H1 (cell line): ENCODE measurements at regions not wholly inside any gene's neighbourhood (a gene's known extent, or its start where the extent isn't known, plus 50 kb on each side); places are given as distances from the start of the nearest gene placed in this dataset.
"Not testable (repeated sequence)": the region's sequence is repeated elsewhere in the genome, so short reads cannot be mapped to it uniquely, and the experiment has no call there.

Source experiments
- CTCF ChIA-PET: fragments of 300-600 bp; sonication (Branson Sonifier 250); formaldehyde crosslinking; loops from one replicate; lab custom pipeline; 2021; ENCODE audit not compliant: partially characterized antibody; lab: Charles Lee
- POLR2A ChIA-PET: fragments of 300-600 bp; sonication (Branson Sonifier 250); formaldehyde crosslinking; loops from one replicate; lab custom pipeline; 2021; ENCODE audit warnings: inconsistent platforms; ENCODE audit not compliant: partially characterized antibody; lab: Charles Lee
- DNase-seq, 2 experiments: peaks; one replicate each; pipeline versions ENCODE4 v3.0.0 to v3.0.0-alpha.2; 2010 to 2022; ENCODE audit warnings: low spot score in 2 of 2, low read depth in 1 of 2, mixed read lengths in 1 of 2
- FAIRE-seq: peaks from 2 replicates; lab custom pipeline; 2011; peaks lifted over from hg19 to GRCh38; lab: Jason Lieb, UNC
- H2AFZ ChIP-seq: 2 replicates; pipeline ENCODE4 v1.8.1; 2012; ENCODE audit warnings: low read length, inconsistent platforms
- H2AK5ac ChIP-seq: 2 replicates; pipeline ENCODE4 v1.6.1; 2013; ENCODE audit warnings: low read depth, low read length
- H2BK120ac ChIP-seq: replicated peaks from 2 replicates; pipeline ENCODE3; 2013; ENCODE audit warnings: low read depth, low read length, inconsistent platforms
- H2BK12ac ChIP-seq: 2 replicates; pipeline ENCODE4 v1.6.1; 2013; ENCODE audit warnings: low read depth, low read length
- H2BK15ac ChIP-seq: 2 replicates; pipeline ENCODE4 v1.6.1; 2013; ENCODE audit warnings: low read length
- H2BK20ac ChIP-seq: 2 replicates; pipeline ENCODE4 v1.6.1; 2013; ENCODE audit warnings: low read length
- H2BK5ac ChIP-seq: 2 replicates; pipeline ENCODE4 v1.6.1; 2013; ENCODE audit warnings: low read depth, low read length
- H3K14ac ChIP-seq: 2 replicates; pipeline ENCODE4 v1.6.1; 2013; ENCODE audit warnings: inconsistent platforms; ENCODE audit not compliant: insufficient read length
- H3K18ac ChIP-seq: 2 replicates; pipeline ENCODE4 v1.6.1; 2013; ENCODE audit warnings: low read length; ENCODE audit errors: extremely low read depth
- H3K23ac ChIP-seq: 2 replicates; pipeline ENCODE4 v1.6.1; 2013; ENCODE audit warnings: inconsistent platforms; ENCODE audit not compliant: insufficient read length
- H3K23me2 ChIP-seq: 2 replicates; pipeline ENCODE4 v1.6.1; 2013; ENCODE audit warnings: low read depth, low read length
- H3K27ac ChIP-seq: 2 replicates; pipeline ENCODE4 v1.6.1; 2011; ENCODE audit warnings: low read depth, low read length, inconsistent platforms
- H3K27me3 ChIP-seq, 4 experiments: replicated peaks in 1 of 4; 1 replicate in 1 of 4; 2 replicates in 3 of 4; pipeline versions ENCODE4 v1.6.1 to v1.8.1; 2011 to 2013; ENCODE audit warnings: low read length in 3 of 4, mild to moderate bottlenecking in 3 of 4, inconsistent platforms in 2 of 4, mixed read lengths in 2 of 4, moderate library complexity in 1 of 4; ENCODE audit not compliant: control insufficient read depth in 3 of 4, insufficient read depth in 3 of 4; ENCODE audit errors: extremely low read depth in 1 of 4
- H3K36me3 ChIP-seq, 4 experiments: 2 replicates each; pipeline versions ENCODE4 v1.6.1 to v1.8.1; 2011 to 2013; ENCODE audit warnings: mild to moderate bottlenecking in 4 of 4, low read length in 3 of 4, moderate library complexity in 2 of 4, control low read depth in 1 of 4, inconsistent platforms in 1 of 4; ENCODE audit not compliant: insufficient read depth in 4 of 4, control insufficient read depth in 2 of 4
- H3K4ac ChIP-seq: replicated peaks from 2 replicates; pipeline ENCODE3; 2013; ENCODE audit warnings: low read length, low read depth, mixed read lengths, inconsistent platforms; ENCODE audit not compliant: insufficient read length
- H3K4me1 ChIP-seq, 4 experiments: replicated peaks in 1 of 4; 1 replicate in 1 of 4; 2 replicates in 3 of 4; pipeline versions ENCODE4 v1.6.1 to v1.8.1; 2011 to 2013; ENCODE audit warnings: low read length in 3 of 4, inconsistent platforms in 2 of 4, mixed read lengths in 1 of 4; ENCODE audit not compliant: insufficient read depth in 4 of 4, control insufficient read depth in 3 of 4
- H3K4me2 ChIP-seq, 2 experiments: 2 replicates each; pipeline versions ENCODE4 v1.6.1 to v1.8.1; 2011 to 2013; ENCODE audit warnings: low read depth in 2 of 2, low read length in 2 of 2, control low read depth in 1 of 2, inconsistent platforms in 1 of 2, mild to moderate bottlenecking in 1 of 2; ENCODE audit not compliant: insufficient read depth in 1 of 2
- H3K4me3 ChIP-seq, 4 experiments: fragments of 200-600, 300-600 bp in 1 of 4; sonication (generic), shearing (Covaris generic), sonication (Bioruptor Twin) in 1 of 4; 2 replicates each; pipeline versions ENCODE4 v1.5.1 to v1.8.1; 2011 to 2016; ENCODE audit warnings: low read length in 4 of 4, low read depth in 3 of 4, control low read depth in 2 of 4, inconsistent platforms in 2 of 4, mild to moderate bottlenecking in 2 of 4, mixed read lengths in 1 of 4, moderate library complexity in 1 of 4; ENCODE audit not compliant: insufficient read depth in 2 of 4; ENCODE audit errors: extremely low read depth in 1 of 4
- H3K56ac ChIP-seq: replicated peaks from 2 replicates; pipeline ENCODE3; 2013; ENCODE audit warnings: low read depth, mild to moderate bottlenecking, mixed read lengths, low read length, inconsistent platforms; ENCODE audit not compliant: insufficient read length
- H3K79me1 ChIP-seq: 2 replicates; pipeline ENCODE4 v1.6.1; 2013; ENCODE audit warnings: low read depth, low read length, control low read depth
- H3K79me2 ChIP-seq, 2 experiments: 2 replicates each; pipeline versions ENCODE4 v1.6.1 to v1.8.1; 2012 to 2013; ENCODE audit warnings: low read length in 2 of 2, mild to moderate bottlenecking in 2 of 2, inconsistent platforms in 1 of 2; ENCODE audit not compliant: insufficient read depth in 2 of 2, control insufficient read depth in 1 of 2
- H3K9ac ChIP-seq, 4 experiments: replicated peaks in 1 of 4; 1 replicate in 1 of 4; 2 replicates in 3 of 4; pipeline versions ENCODE4 v1.6.1 to v1.8.1; 2011 to 2013; ENCODE audit warnings: low read depth in 3 of 4, low read length in 3 of 4, control low read depth in 2 of 4, mild to moderate bottlenecking in 2 of 4, moderate library complexity in 2 of 4, inconsistent platforms in 1 of 4; ENCODE audit errors: extremely low read depth in 1 of 4
- H3K9me3 ChIP-seq, 2 experiments: 2 replicates each; pipeline versions ENCODE4 v1.6.1 to v1.8.1; 2012 to 2013; ENCODE audit warnings: mild to moderate bottlenecking in 2 of 2, moderate library complexity in 2 of 2, control low read depth in 1 of 2, inconsistent platforms in 1 of 2, low read depth in 1 of 2, low read length in 1 of 2, mixed read lengths in 1 of 2; ENCODE audit not compliant: insufficient read depth in 2 of 2
- H4K20me1 ChIP-seq, 2 experiments: replicated peaks in 1 of 2; 2 replicates each; pipeline versions ENCODE3 to v1.8.1; 2011 to 2013; ENCODE audit warnings: inconsistent platforms in 2 of 2, low read length in 2 of 2, mild to moderate bottlenecking in 1 of 2; ENCODE audit not compliant: insufficient read depth in 2 of 2, control insufficient read depth in 1 of 2
- H4K5ac ChIP-seq: 2 replicates; pipeline ENCODE4 v1.6.1; 2013; ENCODE audit warnings: low read length, low read depth, mixed read lengths, inconsistent platforms; ENCODE audit not compliant: insufficient read length
- H4K8ac ChIP-seq: 2 replicates; pipeline ENCODE4 v1.8.0; 2013; ENCODE audit warnings: mild to moderate bottlenecking, moderate library complexity, low read length, inconsistent platforms; ENCODE audit not compliant: insufficient read depth; ENCODE audit errors: extremely low read depth
- H4K91ac ChIP-seq: replicated peaks from 2 replicates; pipeline ENCODE3; 2013; ENCODE audit warnings: low read length, mixed read lengths, inconsistent platforms; ENCODE audit not compliant: insufficient read length
- WGBS, 2 experiments: shearing (Covaris generic) in 1 of 2; methylation state at CpG; one replicate each; pipeline versions ENCODE4 v1.1.6 to v1.1.7; 2013 to 2015; ENCODE audit warnings: low lambda C conversion rate in 2 of 2, mixed read lengths in 2 of 2, inconsistent platforms in 1 of 2, low coverage in 1 of 2, missing lambda C conversion rate in 1 of 2; ENCODE audit not compliant: insufficient replicate concordance in 2 of 2, insufficient coverage in 1 of 2, insufficient read length in 1 of 2; ENCODE audit errors: extremely low coverage in 1 of 2, missing lambda C conversion rate in 1 of 2; 5-methylcytosine and 5-hydroxymethylcytosine counted together

DNA sequence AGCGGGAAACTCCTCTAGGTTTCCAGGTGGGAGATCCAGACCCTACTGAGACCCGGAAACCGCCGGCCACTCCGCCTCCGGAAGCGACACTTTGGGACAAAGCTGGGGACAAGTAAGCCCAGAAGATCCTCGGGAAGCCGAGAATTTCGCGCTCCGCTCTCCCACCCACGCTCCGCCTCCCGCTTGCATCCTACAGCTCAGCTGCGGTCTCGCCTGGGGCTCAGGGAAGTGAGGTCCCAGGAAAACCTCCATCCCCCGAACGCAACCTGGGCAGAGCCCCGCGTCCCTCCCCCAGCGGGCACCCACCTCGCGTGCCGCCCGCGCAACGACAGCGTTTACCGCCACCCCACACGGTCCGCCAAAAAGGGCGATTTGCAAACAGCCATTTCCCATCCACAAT lies 4054.7 kb upstream of the TPTE start:
- H3K4me3 ChIP-seq, H3K4ac ChIP-seq, H2BK12ac ChIP-seq, H3K56ac ChIP-seq, H3K14ac ChIP-seq, H4K8ac ChIP-seq, FAIRE-seq, H3K79me1 ChIP-seq, H3K23me2 ChIP-seq, H4K5ac ChIP-seq, H3K79me2 ChIP-seq, H3K4me2 ChIP-seq, H4K20me1 ChIP-seq, H3K27me3 ChIP-seq, H4K91ac ChIP-seq, H3K27ac ChIP-seq, H2BK15ac ChIP-seq, H3K36me3 ChIP-seq, H3K4me1 ChIP-seq, H3K18ac ChIP-seq, CTCF ChIA-PET, POLR2A ChIA-PET, H2AK5ac ChIP-seq, H3K9me3 ChIP-seq, H3K23ac ChIP-seq, H2BK5ac ChIP-seq, H3K9ac ChIP-seq, H2BK20ac ChIP-seq, H2AFZ ChIP-seq, H2BK120ac ChIP-seq, DNase-seq: not testable (repeated sequence)
- no CpG with 5 or more reads among the region's 33 CpGs for WGBS, 2 experiments

DNA sequence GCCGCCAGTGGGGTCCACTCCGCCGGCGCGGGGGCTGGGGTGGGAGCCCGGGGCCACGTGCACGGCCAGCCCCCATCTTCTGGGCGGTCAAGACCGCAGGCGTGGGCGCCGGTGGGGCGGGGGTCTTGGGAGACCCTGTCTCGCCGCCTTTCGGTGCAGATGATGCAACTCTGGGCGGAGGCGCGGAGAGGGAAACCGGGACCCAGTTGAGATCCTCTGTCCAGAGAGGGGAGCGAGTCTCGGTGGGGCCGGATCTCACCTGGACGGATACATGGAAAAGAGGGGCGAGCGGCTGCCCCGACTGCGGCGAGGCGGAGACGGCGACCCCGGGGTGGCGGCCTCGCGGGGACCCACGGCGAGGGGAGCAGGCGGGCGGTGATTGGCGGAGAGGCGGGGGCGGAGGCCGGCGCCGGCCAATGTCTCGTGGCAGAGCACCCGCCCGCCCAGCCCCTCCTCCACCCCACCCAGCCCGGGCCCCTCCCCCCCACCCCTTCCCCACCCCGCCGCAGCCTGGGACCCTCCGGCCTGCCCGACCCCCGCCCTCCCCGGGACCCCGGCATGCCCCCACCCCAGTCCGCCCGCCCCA lies 4054.1 kb upstream of the TPTE start:
- H3K27me3 ChIP-seq, H4K91ac ChIP-seq, H3K18ac ChIP-seq, H2AFZ ChIP-seq, H3K4me1 ChIP-seq, H4K20me1 ChIP-seq, CTCF ChIA-PET, H3K4me2 ChIP-seq, H4K8ac ChIP-seq, H2BK120ac ChIP-seq, H2AK5ac ChIP-seq, H3K79me1 ChIP-seq, H3K9me3 ChIP-seq, H3K56ac ChIP-seq, H3K14ac ChIP-seq, POLR2A ChIA-PET, H3K23me2 ChIP-seq, FAIRE-seq, H2BK20ac ChIP-seq, H3K9ac ChIP-seq, H3K36me3 ChIP-seq, H2BK15ac ChIP-seq, H2BK12ac ChIP-seq, H3K4ac ChIP-seq, DNase-seq, H3K4me3 ChIP-seq, H3K79me2 ChIP-seq, H2BK5ac ChIP-seq, H3K23ac ChIP-seq, H4K5ac ChIP-seq, H3K27ac ChIP-seq: not testable (repeated sequence)
- WGBS, 2 experiments = no CpG with 5 or more reads among the region's 60 CpGs
